ENCODE measurements at regions not wholly inside any gene's neighbourhood (a gene's known extent, or its start where the extent isn't known, plus 50 kb on each side); places are given as distances from the start of the nearest gene placed in this dataset.

DNA sequence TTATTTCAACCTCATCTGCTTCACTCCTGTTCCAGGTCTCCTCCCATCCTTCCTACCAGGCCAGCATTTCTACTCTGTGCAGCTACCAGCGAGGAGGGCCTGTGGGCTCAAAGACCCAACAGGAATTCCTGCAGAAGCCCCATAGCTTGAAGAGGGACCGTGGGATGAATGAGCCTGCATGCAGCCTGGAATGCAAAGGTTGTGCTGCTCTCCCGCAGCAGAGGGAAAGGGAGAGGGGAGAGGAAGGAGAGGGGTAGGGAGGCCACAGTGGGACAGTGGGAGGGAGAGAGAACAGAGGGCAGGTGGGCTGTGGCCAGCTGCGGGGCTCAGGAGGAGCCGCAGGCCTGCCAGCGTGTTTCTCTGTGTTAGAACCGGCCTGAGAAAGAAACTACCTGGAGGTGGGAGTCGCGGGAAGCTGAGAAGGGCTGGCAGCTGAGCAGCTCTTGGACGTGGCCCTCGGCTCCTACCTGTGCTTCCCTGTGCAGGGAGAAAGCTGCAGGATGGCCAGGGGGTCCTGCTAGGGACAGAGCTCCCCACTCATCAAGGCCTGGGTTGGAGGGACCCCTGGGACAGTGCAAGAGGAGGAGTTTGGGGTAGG lies 66.1 kb upstream of the MLN start:
- H3K27me3 ChIP-seq (replicated peaks in 2 of 5; ENCODE audit: control insufficient read depth in 4 of 5, insufficient read depth in 5 of 5, low read length in 4 of 5) = peaks cover 0 to 10% (median 2%) of the 10 kb centered on the region in 5 experiments
- DNase-seq = no peak
- no peaks in the 10 kb centered on the region for H3K4me1 ChIP-seq (ENCODE audit: control extremely low read depth in 1 of 4, control insufficient read depth in 4 of 4, insufficient read depth in 4 of 4, low read length in 3 of 4)
- no peaks in the 10 kb centered on the region for H3K36me3 ChIP-seq (ENCODE audit: control insufficient read depth in 4 of 4, insufficient read depth in 4 of 4, low read length in 3 of 4)
- CTCF ChIA-PET = interaction anchor here (1.3 kb wide), 1 partner anchor 139 kb away, joined by 3 read pairs; no protein-coding TSS in a partner anchor
- no peak overlapping the region for H3K27ac ChIP-seq (ENCODE audit: insufficient read depth in 1 of 2, low read depth in 1 of 2, low read length in 2 of 2, poor library complexity in 1 of 2, severe bottlenecking in 2 of 2)
- H3K4me3 ChIP-seq (ENCODE audit: control insufficient read depth in 1 of 7, extremely low read depth in 1 of 7, insufficient read depth in 4 of 7, low read depth in 2 of 7, low read length in 6 of 7) = no peak overlapping the region
- H3K9me3 ChIP-seq (ENCODE audit: control extremely low read depth in 1 of 5, control insufficient read depth in 4 of 5, insufficient read depth in 2 of 5, low read depth in 1 of 5, low read length in 4 of 5) = peaks cover 0 to 10% (median 8%) of the 10 kb centered on the region in 5 experiments
- 94% methylated on average over 11 of the region's 11 CpGs for WGBS (ENCODE audit: insufficient coverage)
- POLR2A ChIA-PET = interaction anchor here (0.6 kb wide), 1 partner anchor 44 kb away, joined by 3 read pairs; no protein-coding TSS in a partner anchor

DNA sequence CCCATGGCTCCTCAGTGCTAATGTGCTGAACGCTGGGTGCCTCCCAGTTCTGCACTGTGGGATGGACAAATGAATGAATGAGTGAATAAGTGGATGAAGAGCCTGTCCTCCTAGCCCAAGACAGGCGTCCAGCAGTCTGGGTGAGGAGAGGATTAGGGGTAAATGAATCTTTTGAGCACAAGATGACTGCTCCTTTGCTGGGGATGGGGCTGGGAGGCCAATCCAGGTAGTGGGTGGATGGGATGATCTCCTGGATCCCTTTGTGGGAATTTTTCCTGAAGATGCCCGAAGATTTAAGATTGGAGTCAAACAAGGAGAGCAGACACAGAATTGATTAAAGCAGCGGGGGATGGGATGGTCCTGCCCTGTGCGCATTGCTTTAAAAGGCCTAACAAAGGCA lies 65.3 kb upstream of the MLN start:
- H3K36me3 ChIP-seq (ENCODE audit: control insufficient read depth in 4 of 4, insufficient read depth in 4 of 4, low read length in 3 of 4) = no peaks in the 10 kb centered on the region
- H3K27ac ChIP-seq (ENCODE audit: insufficient read depth in 1 of 2, low read depth in 1 of 2, low read length in 2 of 2, poor library complexity in 1 of 2, severe bottlenecking in 2 of 2) = no peak overlapping the region
- 100% methylated on average over 4 of the region's 5 CpGs for WGBS (ENCODE audit: insufficient coverage)
- POLR2A ChIA-PET = no interaction called here
- DNase-seq = no peak
- H3K27me3 ChIP-seq (replicated peaks in 2 of 5; ENCODE audit: control insufficient read depth in 4 of 5, insufficient read depth in 5 of 5, low read length in 4 of 5) = peaks cover 0 to 14% (median 4%) of the 10 kb centered on the region in 5 experiments
- H3K9me3 ChIP-seq (ENCODE audit: control extremely low read depth in 1 of 5, control insufficient read depth in 4 of 5, insufficient read depth in 2 of 5, low read depth in 1 of 5, low read length in 4 of 5) = peaks cover 0 to 10% (median 8%) of the 10 kb centered on the region in 5 experiments
- CTCF ChIA-PET = interaction anchor here (1.3 kb wide), 1 partner anchor 140 kb away, joined by 3 read pairs; no protein-coding TSS in a partner anchor
- H3K4me1 ChIP-seq (ENCODE audit: control extremely low read depth in 1 of 4, control insufficient read depth in 4 of 4, insufficient read depth in 4 of 4, low read length in 3 of 4) = no peaks in the 10 kb centered on the region
- H3K4me3 ChIP-seq (ENCODE audit: control insufficient read depth in 1 of 7, extremely low read depth in 1 of 7, insufficient read depth in 4 of 7, low read depth in 2 of 7, low read length in 6 of 7) = no peak overlapping the region

DNA sequence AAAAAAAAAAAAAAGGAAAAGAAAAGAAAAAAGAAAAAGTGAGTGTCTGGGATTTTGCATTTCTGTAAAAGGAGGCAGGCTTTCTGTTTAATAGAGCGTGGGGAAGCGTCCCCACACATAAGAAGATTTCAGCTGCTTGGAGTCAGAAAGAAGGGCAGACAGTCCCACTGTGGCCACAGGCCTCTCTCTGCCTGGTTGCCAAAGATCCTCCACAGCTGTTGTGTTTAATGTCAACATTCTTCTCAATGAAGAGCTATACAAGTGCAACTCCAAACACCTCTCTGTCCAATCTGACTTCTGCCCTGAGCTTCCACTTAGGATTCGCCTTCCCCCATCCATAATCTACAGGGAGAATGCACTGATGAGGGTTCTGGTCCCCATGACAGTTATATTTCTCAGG lies 64.3 kb upstream of the MLN start:
- no peak overlapping the region for H3K4me3 ChIP-seq (ENCODE audit: control insufficient read depth in 1 of 7, extremely low read depth in 1 of 7, insufficient read depth in 4 of 7, low read depth in 2 of 7, low read length in 6 of 7)
- no peaks in the 10 kb centered on the region for H3K4me1 ChIP-seq (ENCODE audit: control extremely low read depth in 1 of 4, control insufficient read depth in 4 of 4, insufficient read depth in 4 of 4, low read length in 3 of 4)
- ChIA-PET POLR2A (no interaction called here), CTCF (interaction anchor here (1.3 kb wide), 2 partner anchors 10 to 159 kb away, joined by 3 to 4 read pairs; no protein-coding TSS in a partner anchor)
- peaks cover 0 to 10% (median 8%) of the 10 kb centered on the region in 5 experiments for H3K9me3 ChIP-seq (ENCODE audit: control extremely low read depth in 1 of 5, control insufficient read depth in 4 of 5, insufficient read depth in 2 of 5, low read depth in 1 of 5, low read length in 4 of 5)
- no peaks in the 10 kb centered on the region for H3K36me3 ChIP-seq (ENCODE audit: control insufficient read depth in 4 of 4, insufficient read depth in 4 of 4, low read length in 3 of 4)
- no peak for DNase-seq
- WGBS (ENCODE audit: insufficient coverage) = 100% methylated on average over 2 of the region's 3 CpGs
- no peak overlapping the region for H3K27ac ChIP-seq (ENCODE audit: insufficient read depth in 1 of 2, low read depth in 1 of 2, low read length in 2 of 2, poor library complexity in 1 of 2, severe bottlenecking in 2 of 2)
- peaks cover 0 to 14% (median 5%) of the 10 kb centered on the region in 5 experiments for H3K27me3 ChIP-seq (replicated peaks in 2 of 5; ENCODE audit: control insufficient read depth in 4 of 5, insufficient read depth in 5 of 5, low read length in 4 of 5)

DNA sequence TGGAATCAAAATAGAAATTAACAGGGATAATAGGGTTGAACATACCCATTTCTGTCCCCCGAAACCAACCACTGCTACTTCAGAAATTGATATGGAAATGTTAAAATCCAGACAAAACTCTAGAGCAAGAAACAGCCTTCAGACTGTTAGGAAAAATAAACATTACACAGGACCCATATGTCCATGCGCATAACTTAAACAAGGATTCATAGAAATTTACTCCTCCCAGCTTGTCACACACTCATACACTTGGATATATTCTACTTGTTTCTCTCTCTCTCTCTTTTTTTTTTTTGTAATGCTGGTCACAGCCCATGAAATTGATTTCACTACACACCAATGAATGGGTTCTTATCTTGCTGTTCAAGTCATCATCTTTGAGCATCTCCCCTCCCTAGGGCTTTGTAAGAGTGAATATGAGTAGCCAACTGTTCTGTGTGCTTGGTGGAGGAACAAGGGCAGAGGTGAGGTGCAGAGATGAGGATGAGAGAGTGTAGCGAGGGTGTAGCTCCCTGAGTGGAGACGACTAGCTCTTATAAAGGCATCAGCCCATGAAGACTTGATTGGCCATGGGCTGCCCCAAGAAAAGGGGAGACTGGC lies 61.8 kb upstream of the MLN start:
- no peak overlapping the region for H3K4me3 ChIP-seq (ENCODE audit: control insufficient read depth in 1 of 7, extremely low read depth in 1 of 7, insufficient read depth in 4 of 7, low read depth in 2 of 7, low read length in 6 of 7)
- H3K4me1 ChIP-seq (ENCODE audit: control extremely low read depth in 1 of 4, control insufficient read depth in 4 of 4, insufficient read depth in 4 of 4, low read length in 3 of 4) = peaks cover 0 to 16% (median 12%) of the 10 kb centered on the region in 4 experiments
- WGBS (ENCODE audit: insufficient coverage) = 100% methylated on average over 1 of the region's 4 CpGs
- ChIA-PET CTCF (no interaction called here), POLR2A (no interaction called here)
- H3K27me3 ChIP-seq (replicated peaks in 2 of 5; ENCODE audit: control insufficient read depth in 4 of 5, insufficient read depth in 5 of 5, low read length in 4 of 5) = peaks cover 0 to 15% (median 7%) of the 10 kb centered on the region in 5 experiments
- H3K27ac ChIP-seq (ENCODE audit: insufficient read depth in 1 of 2, low read depth in 1 of 2, low read length in 2 of 2, poor library complexity in 1 of 2, severe bottlenecking in 2 of 2) = no peak overlapping the region
- peaks cover 0 to 10% (median 8%) of the 10 kb centered on the region in 5 experiments for H3K9me3 ChIP-seq (ENCODE audit: control extremely low read depth in 1 of 5, control insufficient read depth in 4 of 5, insufficient read depth in 2 of 5, low read depth in 1 of 5, low read length in 4 of 5)
- H3K36me3 ChIP-seq (ENCODE audit: control insufficient read depth in 4 of 4, insufficient read depth in 4 of 4, low read length in 3 of 4) = no peaks in the 10 kb centered on the region
- no peak for DNase-seq

DNA sequence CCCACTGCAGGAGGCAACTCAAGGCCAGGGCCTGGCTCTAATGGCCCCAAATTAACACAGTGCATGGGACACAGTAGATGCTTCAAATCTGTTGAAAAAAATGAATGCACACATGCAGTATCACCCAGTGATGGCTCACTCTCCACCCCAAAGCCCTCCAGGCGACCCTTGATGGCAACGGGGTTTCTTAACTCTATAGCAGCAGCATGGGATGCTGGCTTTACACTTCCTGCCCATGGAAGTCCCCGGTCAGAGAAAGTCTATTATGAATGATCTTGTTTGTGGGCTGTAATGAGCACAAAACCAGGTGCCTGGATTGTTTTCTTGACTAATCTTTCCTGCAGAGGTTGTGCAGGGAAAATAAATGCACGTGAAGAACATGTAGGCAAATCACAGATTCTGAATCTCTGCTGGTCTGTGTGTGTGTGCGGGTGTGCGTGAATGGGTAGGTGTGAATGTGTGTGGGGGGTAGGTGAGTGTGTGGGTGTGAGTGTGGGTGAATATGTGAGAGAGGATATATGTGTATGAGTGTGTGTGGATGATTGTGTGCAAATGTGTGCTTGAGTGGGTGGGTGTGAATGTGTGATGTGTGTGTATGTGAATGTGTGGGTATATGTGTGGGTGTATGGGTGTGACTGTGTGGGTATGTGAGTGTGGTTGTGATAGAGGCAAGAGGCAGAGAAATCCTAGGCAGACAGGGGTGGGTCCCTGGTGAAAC lies 60.1 kb upstream of the MLN start:
- WGBS (ENCODE audit: insufficient coverage) = 94% methylated on average over 6 of the region's 6 CpGs
- peaks cover 0 to 10% (median 8%) of the 10 kb centered on the region in 5 experiments for H3K9me3 ChIP-seq (ENCODE audit: control extremely low read depth in 1 of 5, control insufficient read depth in 4 of 5, insufficient read depth in 2 of 5, low read depth in 1 of 5, low read length in 4 of 5)
- ChIA-PET POLR2A (no interaction called here), CTCF (no interaction called here)
- no peak overlapping the region for H3K27ac ChIP-seq (ENCODE audit: insufficient read depth in 1 of 2, low read depth in 1 of 2, low read length in 2 of 2, poor library complexity in 1 of 2, severe bottlenecking in 2 of 2)
- no peak for DNase-seq
- H3K4me1 ChIP-seq (ENCODE audit: control extremely low read depth in 1 of 4, control insufficient read depth in 4 of 4, insufficient read depth in 4 of 4, low read length in 3 of 4) = peaks cover 2 to 22% (median 18%) of the 10 kb centered on the region in 4 experiments
- H3K27me3 ChIP-seq (replicated peaks in 2 of 5; ENCODE audit: control insufficient read depth in 4 of 5, insufficient read depth in 5 of 5, low read length in 4 of 5) = peaks cover 0 to 24% (median 16%) of the 10 kb centered on the region in 5 experiments
- H3K36me3 ChIP-seq (ENCODE audit: control insufficient read depth in 4 of 4, insufficient read depth in 4 of 4, low read length in 3 of 4) = no peaks in the 10 kb centered on the region
- no peak overlapping the region for H3K4me3 ChIP-seq (ENCODE audit: control insufficient read depth in 1 of 7, extremely low read depth in 1 of 7, insufficient read depth in 4 of 7, low read depth in 2 of 7, low read length in 6 of 7)

DNA sequence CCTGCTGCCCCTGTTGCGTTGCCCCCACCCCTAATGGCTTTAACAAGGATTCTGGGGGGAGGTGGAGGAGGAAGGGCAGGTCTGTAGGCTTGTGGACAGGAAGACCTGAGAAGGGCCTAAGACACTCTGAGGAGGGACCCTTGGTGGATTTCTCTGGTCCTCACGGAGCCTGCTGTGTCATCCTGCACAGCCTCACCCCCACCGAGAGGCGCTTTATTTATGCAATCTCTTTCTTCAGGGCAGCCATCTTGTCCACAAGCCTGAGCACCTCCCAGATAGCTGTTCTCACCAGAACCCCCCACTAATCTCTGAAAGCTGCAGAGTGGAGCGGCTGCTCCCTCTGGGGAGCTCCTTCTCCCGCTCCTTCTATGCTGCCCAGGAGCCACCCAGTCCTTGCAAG lies 59.3 kb upstream of the MLN start:
- ChIA-PET CTCF (interaction anchor here (0.5 to 1.0 kb wide), 2 partner anchors 96 to 104 kb away, joined by 3 read pairs; no protein-coding TSS in a partner anchor), POLR2A (no interaction called here)
- H3K27ac ChIP-seq (ENCODE audit: insufficient read depth in 1 of 2, low read depth in 1 of 2, low read length in 2 of 2, poor library complexity in 1 of 2, severe bottlenecking in 2 of 2) = no peak overlapping the region
- H3K27me3 ChIP-seq (replicated peaks in 2 of 5; ENCODE audit: control insufficient read depth in 4 of 5, insufficient read depth in 5 of 5, low read length in 4 of 5) = peaks cover 0 to 24% (median 19%) of the 10 kb centered on the region in 5 experiments
- H3K36me3 ChIP-seq (ENCODE audit: control insufficient read depth in 4 of 4, insufficient read depth in 4 of 4, low read length in 3 of 4) = no peaks in the 10 kb centered on the region
- peaks cover 2 to 27% (median 22%) of the 10 kb centered on the region in 4 experiments for H3K4me1 ChIP-seq (ENCODE audit: control extremely low read depth in 1 of 4, control insufficient read depth in 4 of 4, insufficient read depth in 4 of 4, low read length in 3 of 4)
- peaks cover 0 to 10% (median 8%) of the 10 kb centered on the region in 5 experiments for H3K9me3 ChIP-seq (ENCODE audit: control extremely low read depth in 1 of 5, control insufficient read depth in 4 of 5, insufficient read depth in 2 of 5, low read depth in 1 of 5, low read length in 4 of 5)
- 98% methylated on average over 5 of the region's 6 CpGs for WGBS (ENCODE audit: insufficient coverage)
- DNase-seq = no peak
- no peak overlapping the region for H3K4me3 ChIP-seq (ENCODE audit: control insufficient read depth in 1 of 7, extremely low read depth in 1 of 7, insufficient read depth in 4 of 7, low read depth in 2 of 7, low read length in 6 of 7)

Data from common myeloid progenitor, CD34-positive (primary cell).